ENCODE measurements at regions not wholly inside any gene's neighbourhood (a gene's known extent, or its start where the extent isn't known, plus 50 kb on each side); places are given as distances from the start of the nearest gene placed in this dataset.
A peak's percentile ranks its signal among the peaks of the same experiment; 100 is the strongest.

GRCh38 chr2:67054728-67055127 is 342.4 kb upstream of the ETAA1 start:
- no peak for DNase-seq

DNA sequence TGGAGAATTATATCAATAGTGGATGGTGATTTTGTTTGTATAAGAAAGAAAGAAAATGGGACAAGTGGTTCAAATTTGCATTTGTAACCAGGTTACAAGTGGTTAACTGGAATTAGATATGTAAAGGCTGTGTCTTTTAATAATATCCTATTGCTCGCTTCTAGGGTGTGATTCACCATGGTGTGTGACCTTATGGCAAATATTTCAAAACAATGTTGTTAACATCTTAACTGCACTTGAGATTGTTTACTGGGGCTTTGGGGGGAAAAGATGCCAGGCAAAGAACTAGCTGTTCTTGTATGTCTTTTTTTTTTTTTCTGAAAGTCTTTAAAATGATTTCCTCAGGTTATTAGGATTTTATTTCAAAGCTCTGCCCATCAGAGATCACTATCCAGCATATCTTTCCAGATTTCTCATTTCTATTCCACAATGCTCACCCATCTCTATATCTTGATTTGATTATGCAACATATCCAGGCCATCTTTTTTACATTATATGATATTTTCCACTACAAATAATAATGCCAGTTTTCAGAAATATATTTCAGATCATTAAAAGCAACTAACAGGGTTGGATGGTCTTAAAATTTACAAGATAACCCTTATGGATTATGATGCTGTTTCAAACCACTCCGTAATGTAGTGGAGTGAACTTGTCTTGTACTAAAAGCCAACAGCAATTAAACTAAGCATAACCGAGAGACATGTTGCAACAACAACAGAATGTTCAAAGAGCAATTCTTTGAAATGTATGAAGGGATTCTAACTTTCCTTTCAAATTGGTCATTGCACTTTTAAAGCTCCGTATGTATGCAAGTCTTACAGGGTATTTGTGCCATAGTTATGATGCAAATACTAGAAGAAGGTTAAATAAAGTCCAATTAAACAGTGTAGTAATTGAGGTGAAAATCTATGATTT is 341.5 kb upstream of the ETAA1 start:
- DNase-seq = no peak

- no peak for DNase-seq
Observed at GRCh38 chr2:67057123-67057522, 340.0 kb upstream of the ETAA1 start.

GRCh38 chr2:67057901-67058703 is 339.0 kb upstream of the ETAA1 start:
- DNase-seq = no peak

DNA sequence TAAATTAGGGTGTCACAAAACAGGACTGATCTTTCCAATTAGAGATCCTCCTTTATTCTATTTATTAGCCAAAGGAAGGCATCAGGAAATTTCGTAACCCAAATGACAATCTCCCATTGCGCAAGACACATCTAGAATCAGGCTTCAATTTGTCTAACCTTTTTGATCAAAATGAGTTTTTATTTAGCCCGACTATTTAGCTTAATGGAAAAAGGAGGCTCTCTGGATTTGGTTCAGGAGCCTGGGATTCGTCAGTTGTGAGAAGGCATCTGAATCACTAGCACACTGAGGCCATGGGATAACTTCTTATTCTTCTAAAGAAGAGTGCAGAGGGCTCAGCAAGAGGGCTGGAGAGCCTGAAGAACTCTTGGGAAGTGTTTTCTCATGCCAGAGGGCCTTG is 332.1 kb upstream of the ETAA1 start:
- no peak for DNase-seq

DNA sequence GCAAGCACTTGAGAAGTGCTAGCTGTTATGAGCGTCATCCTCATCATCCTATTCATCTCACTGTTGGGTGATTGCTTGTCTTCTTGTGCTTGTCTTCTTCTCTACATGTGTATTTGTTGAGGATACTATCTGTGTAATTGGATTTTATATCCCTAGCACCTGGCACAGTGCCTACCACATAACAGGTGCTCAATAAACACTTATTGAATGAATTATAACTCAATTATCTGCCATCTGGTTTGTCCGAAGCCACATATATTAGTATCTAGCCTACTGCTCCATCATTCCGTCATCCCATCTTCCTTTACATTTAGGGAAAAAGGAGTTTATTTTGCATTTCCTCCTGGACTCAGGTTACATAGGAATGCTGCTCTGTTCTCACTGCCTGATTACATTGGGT is 330.4 kb upstream of the ETAA1 start:
- no peak for DNase-seq

DNA sequence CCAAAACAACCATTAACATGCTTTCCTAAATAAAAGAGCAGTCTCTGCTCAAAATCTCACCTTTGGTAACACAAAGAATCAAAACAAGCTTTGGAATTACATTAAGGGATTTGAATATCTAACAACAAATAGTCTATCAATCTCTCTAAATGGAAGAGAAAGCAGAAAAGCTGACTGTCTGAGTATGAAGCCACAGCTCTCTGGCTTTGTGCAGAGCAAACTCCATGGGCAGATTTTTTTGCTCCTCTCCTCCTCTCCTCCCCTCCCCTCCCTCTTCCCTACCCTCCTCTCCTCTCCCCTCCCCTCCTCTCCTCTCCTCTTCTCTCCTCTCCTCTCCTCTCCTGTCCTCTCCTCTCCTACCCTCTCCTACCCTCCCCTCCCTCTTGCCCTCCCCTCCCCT is 329.5 kb upstream of the ETAA1 start:
- DNase-seq = no peak

GRCh38 chr2:67070826-67071225 is 326.3 kb upstream of the ETAA1 start:
- no peak for DNase-seq

GRCh38 chr2:67075056-67075455 is 322.1 kb upstream of the ETAA1 start:
- DNase-seq = no peak

GRCh38 chr2:67075530-67076238 is 321.4 kb upstream of the ETAA1 start:
- DNase-seq = no peak

- DNase-seq = no peak
Observed at GRCh38 chr2:67076239-67076624, 320.9 kb upstream of the ETAA1 start.

GRCh38 chr2:67079729-67080128 is 317.4 kb upstream of the ETAA1 start:
- no peak for DNase-seq

- no peak for DNase-seq
Observed at GRCh38 chr2:67082813-67083212, 314.3 kb upstream of the ETAA1 start.

DNA sequence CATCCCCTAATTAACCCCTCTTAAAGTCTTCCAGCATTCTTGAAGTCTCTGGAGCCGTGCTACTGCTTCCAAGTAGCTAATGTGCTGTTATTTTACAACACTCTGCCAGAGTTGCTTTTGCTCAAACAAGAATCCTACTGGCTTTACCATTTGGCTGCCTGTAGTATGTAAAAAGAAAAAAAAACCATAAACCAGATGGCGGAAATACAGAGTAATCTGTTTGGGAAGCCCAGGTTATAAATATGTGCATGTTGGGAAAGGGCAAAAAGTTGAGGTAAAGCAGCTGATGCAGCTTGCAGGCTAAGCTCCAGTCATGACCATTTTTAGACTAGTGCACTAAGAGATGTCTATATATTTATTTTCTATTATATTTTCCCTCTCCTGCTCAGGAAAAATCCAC is 313.2 kb upstream of the ETAA1 start:
- no peak for DNase-seq

- no peak for DNase-seq
Observed at GRCh38 chr2:67085146-67085545, 312.0 kb upstream of the ETAA1 start.

DNA sequence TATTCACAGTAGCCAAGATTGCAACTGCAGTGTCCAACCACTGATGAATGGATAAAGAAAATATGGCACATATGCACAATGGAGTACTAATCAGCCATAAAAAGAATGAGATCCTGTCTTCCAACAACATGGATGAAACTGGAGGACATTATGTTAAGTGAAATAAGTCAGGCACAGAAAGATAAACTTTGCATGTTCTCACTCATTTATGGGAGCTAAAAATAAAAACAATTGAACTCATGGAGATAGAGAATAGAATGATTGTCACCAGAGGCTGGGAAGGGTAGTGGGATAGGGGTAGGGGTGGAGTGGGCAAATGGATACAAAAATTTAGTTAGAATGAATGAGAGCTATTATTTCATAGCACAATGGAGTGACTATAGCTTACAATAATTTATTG is 305.5 kb upstream of the ETAA1 start:
- no peak for DNase-seq

DNA sequence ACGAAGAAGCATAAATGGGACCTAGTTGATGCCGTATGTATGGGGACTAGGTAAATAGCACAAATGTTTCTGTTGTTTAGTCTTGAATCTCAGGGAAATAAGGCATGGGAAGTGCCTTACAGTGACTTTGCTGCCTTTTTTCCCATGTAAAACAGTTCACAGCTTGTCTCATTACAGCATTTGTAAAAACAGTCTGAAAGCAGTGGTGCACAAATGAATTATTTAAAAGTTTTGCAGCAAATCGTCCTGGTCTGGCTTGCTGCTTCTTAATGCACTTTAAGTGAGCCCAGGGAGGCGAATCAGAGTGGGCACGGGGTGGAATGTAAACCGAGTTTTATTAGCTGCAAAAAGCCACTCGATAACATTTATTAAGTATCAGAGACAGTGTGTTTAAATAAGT is 302.0 kb upstream of the ETAA1 start:
- DNase-seq = no peak

GRCh38 chr2:67096886-67097285 is 300.2 kb upstream of the ETAA1 start:
- DNase-seq = no peak

DNA sequence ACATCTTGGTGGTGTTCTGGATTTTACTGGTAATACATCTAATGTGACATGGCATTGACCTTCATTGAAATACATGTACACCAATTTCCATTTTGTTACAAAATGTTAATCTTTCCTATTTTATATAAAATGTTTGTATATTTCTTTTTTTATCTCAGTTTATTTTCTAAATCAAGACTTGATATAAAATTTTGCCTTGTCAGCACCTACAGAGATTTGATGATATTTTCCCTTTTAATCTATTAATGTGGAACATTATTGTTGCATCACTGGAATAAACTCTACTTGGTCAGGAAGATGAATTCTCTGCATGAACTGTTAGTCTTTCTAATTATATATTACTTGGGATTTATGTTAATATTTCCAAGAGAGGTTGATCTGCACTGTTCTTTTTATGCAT is 294.0 kb upstream of the ETAA1 start:
- DNase-seq = no peak

DNA sequence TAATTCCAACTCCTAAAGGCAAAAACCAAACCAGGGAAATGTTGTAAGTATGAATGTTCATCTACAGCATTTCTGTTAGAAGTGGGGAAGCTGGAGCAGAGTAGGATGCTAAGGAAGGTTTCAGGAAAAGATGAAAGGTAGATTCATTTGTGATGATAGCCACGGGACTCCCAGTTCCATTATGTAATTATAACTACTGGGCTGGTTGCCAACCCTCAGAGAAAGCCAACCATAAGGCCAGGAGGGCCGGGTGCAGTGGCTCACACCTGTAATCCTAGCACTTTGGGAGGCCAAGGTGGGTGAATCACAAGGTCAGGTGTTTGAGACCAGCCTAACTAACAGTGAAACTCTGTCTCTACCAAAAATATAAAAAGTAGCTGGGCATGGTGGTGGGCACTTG is 288.9 kb upstream of the ETAA1 start:
- DNase-seq = peak; percentile 62

GRCh38 chr2:67124531-67124930 is 272.6 kb upstream of the ETAA1 start:
- DNase-seq = no peak

- DNase-seq = no peak
Observed at GRCh38 chr2:67130531-67131256, 266.4 kb upstream of the ETAA1 start.

DNA sequence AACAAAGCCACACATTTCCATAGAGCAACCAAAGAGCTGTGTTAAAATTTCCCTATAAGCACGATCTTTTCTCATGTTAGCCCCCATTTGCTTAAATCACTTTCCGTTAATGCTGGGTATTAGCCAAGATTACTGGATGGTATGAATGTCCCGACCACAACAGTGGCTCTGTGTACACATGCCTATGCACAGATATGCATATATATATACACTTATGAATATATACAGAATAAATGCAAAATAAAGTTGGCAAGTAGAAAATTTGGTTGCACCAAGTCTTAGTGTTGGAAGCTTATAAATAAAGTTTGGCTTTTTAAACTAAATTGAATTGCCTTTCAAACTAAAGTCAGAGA is 265.9 kb upstream of the ETAA1 start:
- no peak for DNase-seq

Measured in DMS153 (cell line).